ENCODE measurements at regions not wholly inside any gene's neighbourhood (a gene's known extent, or its start where the extent isn't known, plus 50 kb on each side); places are given as distances from the start of the nearest gene placed in this dataset.

DNA sequence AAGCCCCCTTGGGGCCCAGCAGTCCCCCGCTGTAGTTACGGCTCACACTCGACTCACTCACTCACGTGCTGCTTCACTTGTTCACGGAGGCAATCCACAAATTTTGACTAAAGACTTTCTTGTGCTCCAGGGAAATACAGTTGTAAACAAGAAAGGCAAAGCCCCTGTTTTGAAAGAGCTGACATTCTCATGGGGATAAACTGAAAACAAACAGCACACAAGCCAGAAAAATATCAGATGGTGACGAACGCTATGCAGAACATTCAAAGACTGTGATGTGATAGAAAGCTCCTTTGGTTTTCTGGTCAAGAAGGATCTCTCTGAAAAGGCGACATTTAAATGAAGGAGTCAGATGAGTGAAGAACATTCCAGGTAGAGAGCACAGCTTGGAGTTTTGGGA lies 385.3 kb upstream of the SMIM21 start:
- H3K27me3 ChIP-seq (ENCODE audit: control insufficient read depth, insufficient read depth, low read length) = no peaks in the 10 kb centered on the region
- no peak overlapping the region for H3K27ac ChIP-seq (ENCODE audit: low read depth, low read length)
- no peaks in the 10 kb centered on the region for H3K36me3 ChIP-seq (ENCODE audit: control insufficient read depth, insufficient read depth, low read length)
- no peak overlapping the region for H3K9ac ChIP-seq (ENCODE audit: low read depth, low read length)
- H3K4me3 ChIP-seq (ENCODE audit: low read depth, low read length) = no peak overlapping the region
- no peaks in the 10 kb centered on the region for H3K9me3 ChIP-seq (ENCODE audit: control insufficient read depth, insufficient read depth, low read length)
- H3K4me1 ChIP-seq (ENCODE audit: control insufficient read depth, insufficient read depth, low read length) = no peaks in the 10 kb centered on the region

DNA sequence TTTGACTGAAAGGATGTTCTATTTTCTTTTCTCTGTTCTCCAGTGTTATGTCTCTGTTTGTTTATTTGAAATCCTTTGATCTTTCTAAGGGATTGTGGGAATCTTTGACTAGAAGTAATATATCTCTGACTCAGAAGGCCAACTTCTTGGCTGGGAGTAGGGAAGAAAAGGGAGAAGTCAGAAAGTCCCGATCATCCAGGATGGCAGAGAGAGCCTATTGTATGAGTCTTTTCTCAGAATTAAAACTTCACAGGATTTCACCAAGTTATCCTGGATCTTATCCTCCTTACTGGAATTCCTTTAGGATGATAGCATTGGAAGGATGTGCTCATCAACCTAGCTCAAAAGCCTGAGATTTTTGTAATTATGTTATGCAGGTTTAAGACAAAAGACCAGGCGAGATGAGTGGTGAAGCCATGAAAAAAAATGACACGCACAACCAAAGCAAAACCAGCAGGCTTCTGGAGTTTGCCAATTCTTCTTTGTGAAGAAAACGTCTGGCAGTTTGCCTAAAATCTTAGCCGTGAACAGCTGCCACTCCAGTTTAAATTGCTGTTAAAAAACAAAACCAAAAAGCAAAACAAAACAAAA lies 383.6 kb upstream of the SMIM21 start:
- H3K9me3 ChIP-seq (ENCODE audit: control insufficient read depth, insufficient read depth, low read length) = no peaks in the 10 kb centered on the region
- no peak overlapping the region for H3K4me3 ChIP-seq (ENCODE audit: low read depth, low read length)
- H3K27me3 ChIP-seq (ENCODE audit: control insufficient read depth, insufficient read depth, low read length) = no peaks in the 10 kb centered on the region
- no peaks in the 10 kb centered on the region for H3K36me3 ChIP-seq (ENCODE audit: control insufficient read depth, insufficient read depth, low read length)
- H3K4me1 ChIP-seq (ENCODE audit: control insufficient read depth, insufficient read depth, low read length) = no peaks in the 10 kb centered on the region
- H3K9ac ChIP-seq (ENCODE audit: low read depth, low read length) = no peak overlapping the region
- no peak overlapping the region for H3K27ac ChIP-seq (ENCODE audit: low read depth, low read length)

DNA sequence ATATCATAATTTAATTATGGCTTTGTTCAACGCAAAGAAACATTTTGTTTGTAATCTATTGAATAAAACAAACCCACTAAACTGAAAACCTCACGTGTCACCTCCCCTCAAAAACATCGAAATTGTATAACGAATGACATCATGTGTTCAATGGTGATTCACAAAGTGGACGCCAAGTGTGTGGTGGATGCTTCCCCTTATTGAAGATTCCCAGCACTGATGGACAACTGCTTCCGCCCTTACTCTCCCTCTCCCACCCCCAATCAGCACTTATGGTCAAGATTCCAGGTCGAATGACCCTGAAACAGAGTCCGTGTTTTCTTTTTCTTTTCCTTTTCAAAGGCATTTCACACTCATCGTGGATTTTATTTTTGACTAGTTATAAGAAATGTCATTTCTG lies 383.0 kb upstream of the SMIM21 start:
- H3K27me3 ChIP-seq (ENCODE audit: control insufficient read depth, insufficient read depth, low read length) = no peaks in the 10 kb centered on the region
- no peaks in the 10 kb centered on the region for H3K9me3 ChIP-seq (ENCODE audit: control insufficient read depth, insufficient read depth, low read length)
- no peak overlapping the region for H3K4me3 ChIP-seq (ENCODE audit: low read depth, low read length)
- no peaks in the 10 kb centered on the region for H3K36me3 ChIP-seq (ENCODE audit: control insufficient read depth, insufficient read depth, low read length)
- H3K4me1 ChIP-seq (ENCODE audit: control insufficient read depth, insufficient read depth, low read length) = no peaks in the 10 kb centered on the region
- H3K9ac ChIP-seq (ENCODE audit: low read depth, low read length) = no peak overlapping the region
- no peak overlapping the region for H3K27ac ChIP-seq (ENCODE audit: low read depth, low read length)

DNA sequence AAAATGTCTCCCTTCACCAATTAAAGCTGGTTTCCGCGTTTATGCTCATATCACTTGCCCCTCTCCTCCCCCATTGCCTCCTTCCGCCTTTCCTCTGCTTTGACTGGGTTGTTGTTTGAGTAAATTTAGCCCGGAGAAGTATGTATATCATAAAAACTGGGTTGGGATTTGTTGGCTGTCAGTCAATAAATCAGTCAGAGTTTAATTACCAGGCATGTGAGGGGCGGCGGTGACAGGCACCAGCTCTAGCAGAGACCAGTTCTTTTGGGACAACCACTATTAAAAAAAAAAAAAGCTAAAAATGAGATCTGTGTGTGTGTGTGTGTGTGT lies 382.4 kb upstream of the SMIM21 start:
- no peaks in the 10 kb centered on the region for H3K4me1 ChIP-seq (ENCODE audit: control insufficient read depth, insufficient read depth, low read length)
- H3K27me3 ChIP-seq (ENCODE audit: control insufficient read depth, insufficient read depth, low read length) = no peaks in the 10 kb centered on the region
- H3K9me3 ChIP-seq (ENCODE audit: control insufficient read depth, insufficient read depth, low read length) = no peaks in the 10 kb centered on the region
- H3K36me3 ChIP-seq (ENCODE audit: control insufficient read depth, insufficient read depth, low read length) = no peaks in the 10 kb centered on the region
- no peak overlapping the region for H3K9ac ChIP-seq (ENCODE audit: low read depth, low read length)
- no peak overlapping the region for H3K27ac ChIP-seq (ENCODE audit: low read depth, low read length)
- no peak overlapping the region for H3K4me3 ChIP-seq (ENCODE audit: low read depth, low read length)

DNA sequence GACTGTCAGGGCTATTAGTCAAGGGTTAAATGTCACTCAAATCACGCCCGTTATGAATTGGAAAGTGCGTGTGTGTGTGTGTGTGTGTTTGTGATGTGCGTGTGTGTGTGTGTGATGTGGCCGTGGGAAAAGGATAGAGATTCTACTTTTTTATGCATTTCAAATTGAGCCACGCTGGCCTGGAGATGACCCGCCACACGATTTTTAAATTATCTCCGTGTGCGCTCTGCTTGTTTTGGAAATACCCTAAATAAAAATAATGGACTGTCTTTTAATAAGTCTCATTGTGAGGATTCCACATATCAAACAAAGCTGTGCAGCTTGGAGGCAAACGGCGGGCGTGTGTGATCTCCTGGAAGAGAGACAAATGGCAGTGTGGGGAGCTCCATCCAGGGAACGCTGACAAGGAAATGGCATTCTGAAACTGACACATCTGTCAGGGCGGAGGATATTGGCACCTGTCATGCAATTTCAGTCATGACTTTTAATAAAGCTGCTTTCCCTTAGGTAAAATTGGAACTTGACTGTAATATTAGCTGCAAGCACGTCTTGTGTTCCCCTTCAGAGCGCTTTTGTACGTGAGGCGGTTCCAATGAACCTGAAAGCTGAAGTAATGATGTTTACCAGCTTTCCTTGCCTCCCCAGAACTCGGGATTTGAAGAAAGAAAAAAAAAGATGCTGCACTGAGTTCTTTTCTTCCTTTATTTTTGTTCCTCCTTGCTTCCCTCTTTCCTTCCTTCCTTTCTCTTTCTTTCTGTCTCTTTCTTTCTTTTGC lies 381.8 kb upstream of the SMIM21 start:
- no peaks in the 10 kb centered on the region for H3K27me3 ChIP-seq (ENCODE audit: control insufficient read depth, insufficient read depth, low read length)
- no peak overlapping the region for H3K9ac ChIP-seq (ENCODE audit: low read depth, low read length)
- no peak overlapping the region for H3K4me3 ChIP-seq (ENCODE audit: low read depth, low read length)
- no peaks in the 10 kb centered on the region for H3K9me3 ChIP-seq (ENCODE audit: control insufficient read depth, insufficient read depth, low read length)
- H3K36me3 ChIP-seq (ENCODE audit: control insufficient read depth, insufficient read depth, low read length) = no peaks in the 10 kb centered on the region
- H3K27ac ChIP-seq (ENCODE audit: low read depth, low read length) = no peak overlapping the region
- H3K4me1 ChIP-seq (ENCODE audit: control insufficient read depth, insufficient read depth, low read length) = no peaks in the 10 kb centered on the region

DNA sequence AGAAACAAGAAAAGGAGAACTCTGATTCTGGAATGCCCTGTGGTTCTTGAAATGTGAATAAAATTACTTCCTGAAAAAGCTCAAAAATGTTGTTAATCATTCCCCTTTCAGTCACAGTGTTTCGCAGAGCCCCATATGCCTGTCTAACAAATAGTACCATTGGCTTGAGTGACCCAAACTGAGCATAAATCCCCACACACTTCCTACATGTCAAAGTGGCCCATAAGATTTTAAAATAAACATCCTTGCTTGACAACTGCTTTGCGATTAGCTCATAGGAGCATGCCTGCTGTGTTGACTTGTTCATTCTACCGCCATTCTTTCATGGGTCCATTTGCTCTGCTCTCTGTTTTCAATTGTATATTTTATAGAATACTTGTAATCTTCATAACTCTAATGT lies 377.8 kb upstream of the SMIM21 start:
- Histone ChIP-seq H3K4me3 (ENCODE audit: low read depth, low read length) (no peak overlapping the region), H3K27me3 (ENCODE audit: control insufficient read depth, insufficient read depth, low read length) (no peaks in the 10 kb centered on the region), H3K4me1 (ENCODE audit: control insufficient read depth, insufficient read depth, low read length) (no peaks in the 10 kb centered on the region), H3K9me3 (ENCODE audit: control insufficient read depth, insufficient read depth, low read length) (no peaks in the 10 kb centered on the region), H3K27ac (ENCODE audit: low read depth, low read length) (no peak overlapping the region), H3K36me3 (ENCODE audit: control insufficient read depth, insufficient read depth, low read length) (no peaks in the 10 kb centered on the region), H3K9ac (ENCODE audit: low read depth, low read length) (no peak overlapping the region)

DNA sequence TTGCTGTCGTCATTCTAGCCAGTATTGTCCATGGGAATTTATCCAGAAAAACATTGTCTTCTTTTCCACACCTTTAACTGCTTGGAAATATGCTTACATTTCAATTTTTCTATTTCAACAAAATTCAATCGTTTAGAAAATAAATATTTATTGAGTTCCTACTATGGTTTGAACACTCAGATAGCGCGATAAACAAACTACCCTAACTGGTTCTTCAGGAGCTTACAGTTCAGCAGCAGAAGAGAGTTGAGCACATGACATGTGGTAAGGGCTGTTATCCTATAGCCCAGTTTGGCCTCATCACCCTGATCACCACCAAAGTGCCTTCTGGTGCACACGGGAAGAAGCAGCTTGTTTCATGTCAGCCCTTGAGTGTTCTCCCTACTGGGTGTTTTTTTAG lies 375.2 kb upstream of the SMIM21 start:
- Histone ChIP-seq H3K9ac (ENCODE audit: low read depth, low read length) (no peak overlapping the region), H3K4me3 (ENCODE audit: low read depth, low read length) (no peak overlapping the region), H3K27me3 (ENCODE audit: control insufficient read depth, insufficient read depth, low read length) (no peaks in the 10 kb centered on the region), H3K9me3 (ENCODE audit: control insufficient read depth, insufficient read depth, low read length) (no peaks in the 10 kb centered on the region), H3K27ac (ENCODE audit: low read depth, low read length) (no peak overlapping the region), H3K4me1 (ENCODE audit: control insufficient read depth, insufficient read depth, low read length) (no peaks in the 10 kb centered on the region), H3K36me3 (ENCODE audit: control insufficient read depth, insufficient read depth, low read length) (no peaks in the 10 kb centered on the region)

DNA sequence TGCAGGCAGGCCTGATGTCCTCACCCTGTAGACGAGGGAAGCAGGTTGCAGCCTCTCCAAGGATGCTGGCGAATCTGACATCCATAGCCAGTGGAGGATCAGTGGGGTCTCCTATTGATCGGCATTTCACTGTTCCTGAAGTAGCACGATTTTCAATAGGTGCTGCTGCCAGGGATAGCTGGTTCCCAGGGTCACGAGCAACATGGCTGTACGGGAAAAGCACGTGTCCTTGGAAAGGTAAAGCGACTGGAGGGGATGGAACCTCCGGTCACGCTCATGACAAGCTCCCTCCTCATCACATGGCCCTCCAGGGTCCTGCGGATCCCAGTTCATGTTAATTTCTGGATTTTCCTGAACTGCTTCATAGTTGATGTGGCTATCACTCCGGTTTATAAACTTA lies 373.7 kb upstream of the SMIM21 start:
- no peak overlapping the region for H3K27ac ChIP-seq (ENCODE audit: low read depth, low read length)
- no peak overlapping the region for H3K4me3 ChIP-seq (ENCODE audit: low read depth, low read length)
- H3K9ac ChIP-seq (ENCODE audit: low read depth, low read length) = no peak overlapping the region
- H3K4me1 ChIP-seq (ENCODE audit: control insufficient read depth, insufficient read depth, low read length) = no peaks in the 10 kb centered on the region
- H3K27me3 ChIP-seq (ENCODE audit: control insufficient read depth, insufficient read depth, low read length) = no peaks in the 10 kb centered on the region
- H3K9me3 ChIP-seq (ENCODE audit: control insufficient read depth, insufficient read depth, low read length) = no peaks in the 10 kb centered on the region
- H3K36me3 ChIP-seq (ENCODE audit: control insufficient read depth, insufficient read depth, low read length) = no peaks in the 10 kb centered on the region

DNA sequence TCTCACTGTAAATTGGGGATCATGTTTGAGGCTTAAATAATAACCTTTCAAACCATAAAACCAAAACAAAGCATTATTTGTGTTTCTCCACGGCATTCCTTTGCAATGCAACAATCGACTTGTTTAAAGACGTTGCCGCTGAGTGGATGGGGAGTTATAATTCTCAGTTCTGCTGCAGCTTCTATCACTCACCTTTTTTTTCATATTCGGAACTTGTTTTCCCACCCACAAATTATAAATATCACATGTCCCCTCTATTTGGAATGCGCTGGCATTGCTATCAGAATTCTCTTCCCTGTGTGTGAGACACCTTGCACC lies 372.8 kb upstream of the SMIM21 start:
- H3K9ac ChIP-seq (ENCODE audit: low read depth, low read length) = no peak overlapping the region
- H3K27me3 ChIP-seq (ENCODE audit: control insufficient read depth, insufficient read depth, low read length) = no peaks in the 10 kb centered on the region
- H3K4me1 ChIP-seq (ENCODE audit: control insufficient read depth, insufficient read depth, low read length) = no peaks in the 10 kb centered on the region
- no peaks in the 10 kb centered on the region for H3K9me3 ChIP-seq (ENCODE audit: control insufficient read depth, insufficient read depth, low read length)
- no peak overlapping the region for H3K4me3 ChIP-seq (ENCODE audit: low read depth, low read length)
- H3K36me3 ChIP-seq (ENCODE audit: control insufficient read depth, insufficient read depth, low read length) = no peaks in the 10 kb centered on the region
- no peak overlapping the region for H3K27ac ChIP-seq (ENCODE audit: low read depth, low read length)

DNA sequence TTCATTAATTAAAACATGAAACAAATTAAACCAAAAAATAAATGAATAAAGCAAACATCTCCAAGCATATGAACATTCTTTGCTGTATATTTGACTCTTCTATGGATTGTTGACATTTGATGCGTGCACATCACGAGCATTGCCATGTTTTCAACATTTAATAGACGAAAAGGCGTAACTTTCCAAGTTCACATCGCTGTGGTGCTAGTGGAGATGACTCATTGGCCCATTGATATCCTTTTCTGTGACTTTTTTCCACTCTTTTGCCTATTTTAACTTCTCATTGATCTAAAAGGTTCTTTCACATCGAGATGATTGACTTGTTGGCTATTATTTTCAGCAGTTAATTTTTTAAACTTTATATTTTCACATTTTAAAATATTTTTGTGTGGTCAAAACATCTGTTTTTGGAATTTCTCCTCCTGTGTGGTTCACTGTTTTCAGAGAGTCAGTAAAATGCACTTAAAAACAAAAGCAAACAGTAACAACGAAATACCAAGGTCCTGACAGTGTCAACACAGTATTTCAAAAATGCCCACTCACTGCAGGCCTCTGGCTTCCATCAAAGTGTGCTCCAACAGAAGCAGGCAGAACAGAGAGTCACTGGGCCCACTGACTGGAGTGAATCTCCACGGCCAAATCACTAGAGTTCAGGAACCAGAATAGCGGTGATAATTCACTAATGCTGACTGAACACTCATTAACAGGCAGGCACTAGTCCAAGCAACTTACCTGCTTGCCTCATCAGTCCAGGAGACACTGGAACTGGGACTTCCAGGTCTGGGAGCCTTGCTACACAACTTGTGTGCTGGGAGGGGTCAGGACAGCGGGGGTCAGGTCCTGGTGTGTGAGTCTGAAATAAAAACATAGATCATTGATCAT lies 372.2 kb upstream of the SMIM21 start:
- no peaks in the 10 kb centered on the region for H3K4me1 ChIP-seq (ENCODE audit: control insufficient read depth, insufficient read depth, low read length)
- no peak overlapping the region for H3K9ac ChIP-seq (ENCODE audit: low read depth, low read length)
- no peaks in the 10 kb centered on the region for H3K36me3 ChIP-seq (ENCODE audit: control insufficient read depth, insufficient read depth, low read length)
- no peaks in the 10 kb centered on the region for H3K27me3 ChIP-seq (ENCODE audit: control insufficient read depth, insufficient read depth, low read length)
- no peak overlapping the region for H3K27ac ChIP-seq (ENCODE audit: low read depth, low read length)
- H3K4me3 ChIP-seq (ENCODE audit: low read depth, low read length) = no peak overlapping the region
- no peaks in the 10 kb centered on the region for H3K9me3 ChIP-seq (ENCODE audit: control insufficient read depth, insufficient read depth, low read length)

DNA sequence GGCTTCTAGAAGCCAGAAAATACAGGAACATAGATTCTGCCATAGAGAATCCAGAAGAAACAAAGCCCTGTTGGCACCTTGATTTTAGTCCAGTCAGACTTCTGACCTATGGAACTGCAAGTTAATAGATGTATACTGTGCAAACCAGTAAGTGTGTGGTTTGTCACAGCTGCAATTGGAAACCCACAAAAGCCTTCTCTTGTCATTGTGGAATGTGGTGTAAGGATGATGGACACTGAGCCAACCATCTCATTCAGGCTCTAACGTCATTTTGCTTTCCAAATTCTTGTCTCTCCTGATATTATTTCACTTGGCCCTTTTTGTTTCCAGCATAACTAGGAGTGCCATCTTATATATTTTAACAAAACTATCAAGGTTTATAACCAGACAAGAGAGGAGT lies 369.5 kb upstream of the SMIM21 start:
- H3K27ac ChIP-seq (ENCODE audit: low read depth, low read length) = no peak overlapping the region
- H3K36me3 ChIP-seq (ENCODE audit: control insufficient read depth, insufficient read depth, low read length) = no peaks in the 10 kb centered on the region
- no peaks in the 10 kb centered on the region for H3K4me1 ChIP-seq (ENCODE audit: control insufficient read depth, insufficient read depth, low read length)
- no peaks in the 10 kb centered on the region for H3K27me3 ChIP-seq (ENCODE audit: control insufficient read depth, insufficient read depth, low read length)
- no peak overlapping the region for H3K9ac ChIP-seq (ENCODE audit: low read depth, low read length)
- H3K9me3 ChIP-seq (ENCODE audit: control insufficient read depth, insufficient read depth, low read length) = no peaks in the 10 kb centered on the region
- H3K4me3 ChIP-seq (ENCODE audit: low read depth, low read length) = no peak overlapping the region
